A549 (cell line): ENCODE measurements at regions not wholly inside any gene's neighbourhood (a gene's known extent, or its start where the extent isn't known, plus 50 kb on each side); places are given as distances from the start of the nearest gene placed in this dataset.

Source experiments
- ATAC-seq, 2 experiments: fragments of 200-7000 bp in 1 of 2; fragments of >200 bp in 1 of 2; cut with Nextera tagmentation in 1 of 2; cut with Tn5 transposase in 1 of 2; 3 replicates each; pipeline versions ENCODE4 v1.8.0 to v1.9.1; 2018 to 2020; ENCODE audit warnings: mild to moderate bottlenecking in 1 of 2, moderate library complexity in 1 of 2
- CTCF ChIA-PET: fragments of 300-600 bp; sonication (Branson Sonifier 250); formaldehyde crosslinking; extraction: SDS; loops from one replicate; lab custom pipeline; 2021; ENCODE audit warnings: antibody characterized with exemption, inconsistent platforms; lab: Yijun Ruan, JAX
- POLR2A ChIA-PET: fragments of 350-600 bp; formaldehyde crosslinking; extraction: SDS; loops from one replicate; lab custom pipeline; 2021; ENCODE audit warnings: antibody characterized with exemption, inconsistent platforms; lab: Yijun Ruan, JAX
- DNase-seq, 2 experiments: peaks; one replicate each; pipeline versions ENCODE4 v3.0.0 to v3.0.0-alpha.2; 2011 to 2016; ENCODE audit warnings: low read depth in 1 of 2, low spot score in 1 of 2
- FAIRE-seq: peaks from 2 replicates; lab custom pipeline; 2011; peaks lifted over from hg19 to GRCh38; lab: Jason Lieb, UNC
- H3K27ac ChIP-seq, 2 experiments: fragments of >200 bp; sonication (Bioruptor Twin); formaldehyde crosslinking; 3 replicates each; pipeline ENCODE4 v1.5.1; 2016 to 2017
- H3K4me1 ChIP-seq: fragments of >200 bp; sonication (Bioruptor Twin); formaldehyde crosslinking; 3 replicates; pipeline ENCODE4 v1.6.1; 2016
- H3K4me2 ChIP-seq: fragments of >200 bp; sonication (Bioruptor Twin); formaldehyde crosslinking; 3 replicates; pipeline ENCODE4 v1.6.1; 2016
- H3K4me3 ChIP-seq: fragments of >200 bp; sonication (Bioruptor Twin); formaldehyde crosslinking; 3 replicates; pipeline ENCODE4 v1.5.1; 2016
- H3K9me3 ChIP-seq: fragments of >200 bp; sonication (Bioruptor Twin); formaldehyde crosslinking; 3 replicates; pipeline ENCODE4 v1.6.1; 2016
- ATOH8 ChIP-seq: fragments of 250-450 bp; sonication (Bioruptor Pico); IDR thresholded peaks from 2 replicates; pipeline ENCODE4 v1.5.0; 2020; ENCODE audit warnings: low read depth, mild to moderate bottlenecking, moderate library complexity
- CEBPB ChIP-seq, 2 experiments: fragments of >200 bp in 1 of 2; sonication (Bioruptor Twin) in 1 of 2; formaldehyde crosslinking in 1 of 2; IDR thresholded peaks; 2 replicates each; pipeline ENCODE4 v1.6.1; 2012 to 2016
- CTCF ChIP-seq: fragments of >200 bp; sonication (Bioruptor Twin); formaldehyde crosslinking; IDR thresholded peaks from 3 replicates; pipeline ENCODE4 v1.5.1; 2016
- EHMT2 ChIP-seq: fragments of 200-600 bp; sonication (generic); IDR thresholded peaks from 2 replicates; pipeline ENCODE4 v1.6.1; 2016; ENCODE audit warnings: antibody characterized with exemption, low read depth, mild to moderate bottlenecking, moderate library complexity
- ELK1 ChIP-seq: fragments of 150-350 bp; IDR thresholded peaks from 2 replicates; pipeline ENCODE4 v1.6.1; 2014; ENCODE audit warnings: low read depth, mild to moderate bottlenecking, low read length
- EP300 ChIP-seq, 2 experiments: fragments of >200 bp; sonication (Bioruptor Twin); formaldehyde crosslinking; IDR thresholded peaks; 2 replicates in 1 of 2; 3 replicates in 1 of 2; pipeline ENCODE4 v1.6.1; 2016 to 2017
- ESRRA ChIP-seq: fragments of 150-350 bp; IDR thresholded peaks from 2 replicates; pipeline ENCODE4 v1.6.1; 2014; ENCODE audit warnings: mild to moderate bottlenecking, low read length, borderline replicate concordance
- FOSL2 ChIP-seq, 2 experiments: fragments of 450-650 bp in 1 of 2; fragments of >200 bp in 1 of 2; sonication (Bioruptor Twin) in 1 of 2; formaldehyde crosslinking; IDR thresholded peaks; 2 replicates each; pipeline versions ENCODE4 v1.5.0 to v1.6.1; 2016 to 2020; ENCODE audit warnings: mild to moderate bottlenecking in 1 of 2, moderate library complexity in 1 of 2
- FOXS1 ChIP-seq: fragments of 250-450 bp; sonication (Bioruptor Pico); IDR thresholded peaks from 2 replicates; pipeline ENCODE4 v1.5.0; 2020; ENCODE audit warnings: mild to moderate bottlenecking, moderate library complexity
- GATA3 ChIP-seq: IDR thresholded peaks from 2 replicates; pipeline ENCODE4 v1.6.1; 2012; ENCODE audit warnings: borderline replicate concordance
- HOXA7 ChIP-seq: fragments of 250-450 bp; sonication (Bioruptor Pico); IDR thresholded peaks from 2 replicates; pipeline ENCODE4 v1.5.0; 2020; ENCODE audit warnings: mild to moderate bottlenecking, moderate library complexity
- HOXB13 ChIP-seq: fragments of 250-450 bp; sonication (Bioruptor Pico); IDR thresholded peaks from 2 replicates; pipeline ENCODE4 v1.5.0; 2020; ENCODE audit warnings: low read depth, mild to moderate bottlenecking, moderate library complexity
- JUN ChIP-seq, 2 experiments: fragments of >200 bp; sonication (Bioruptor Twin); formaldehyde crosslinking; IDR thresholded peaks; 2 replicates in 1 of 2; 3 replicates in 1 of 2; pipeline ENCODE4 v1.6.1; 2016 to 2017
- MYC ChIP-seq: IDR thresholded peaks from 2 replicates; pipeline ENCODE4 v1.6.1; 2012; ENCODE audit warnings: mild to moderate bottlenecking, inconsistent platforms, low read length, improper control_type of control experiment, borderline replicate concordance
- NR3C1 ChIP-seq: fragments of >200 bp; sonication (Bioruptor Twin); formaldehyde crosslinking; IDR thresholded peaks from 3 replicates; pipeline ENCODE4 v1.6.1; 2017
- PBX3 ChIP-seq: IDR thresholded peaks from 2 replicates; pipeline ENCODE4 v1.6.1; 2012
- PHF8 ChIP-seq: fragments of 200-600 bp; sonication (generic); IDR thresholded peaks from 2 replicates; pipeline ENCODE4 v1.6.1; 2016; ENCODE audit warnings: low read depth, mild to moderate bottlenecking, antibody characterized with exemption, moderate library complexity, borderline replicate concordance
- POLR2AphosphoS2 ChIP-seq: conservative IDR thresholded peaks from 2 replicates; pipeline ENCODE4 v1.6.1; 2012; ENCODE audit warnings: low read length, improper control_type of control experiment, inconsistent platforms
- RAD21 ChIP-seq, 2 experiments: fragments of >200 bp in 1 of 2; sonication (Bioruptor Twin) in 1 of 2; formaldehyde crosslinking in 1 of 2; IDR thresholded peaks in 1 of 2; conservative IDR thresholded peaks in 1 of 2; 2 replicates in 1 of 2; 3 replicates in 1 of 2; pipeline ENCODE4 v1.6.1; 2012 to 2018; ENCODE audit warnings: inconsistent platforms in 1 of 2
- REST ChIP-seq: fragments of 200-600 bp; sonication (generic); IDR thresholded peaks from 2 replicates; pipeline ENCODE4 v1.6.1; 2016; ENCODE audit warnings: antibody characterized with exemption, mild to moderate bottlenecking, moderate library complexity
- RFX5 ChIP-seq: fragments of 450-650 bp; IDR thresholded peaks from 2 replicates; pipeline ENCODE4 v1.7.1; 2014; ENCODE audit warnings: antibody characterized with exemption, mild to moderate bottlenecking, moderate library complexity
- SREBF2 ChIP-seq: fragments of 450-650 bp; IDR thresholded peaks from 2 replicates; pipeline ENCODE4 v1.6.1; 2014; ENCODE audit warnings: mild to moderate bottlenecking, moderate library complexity
- ZFP36 ChIP-seq: fragments of 450-650 bp; IDR thresholded peaks from 2 replicates; pipeline ENCODE4 v1.6.1; 2014; ENCODE audit warnings: borderline replicate concordance; ENCODE audit not compliant: partially characterized antibody
- ZSCAN20 ChIP-seq: fragments of 250-450 bp; sonication (Bioruptor Pico); IDR thresholded peaks from 2 replicates; pipeline ENCODE4 v1.8.0; 2022; ENCODE audit warnings: mild to moderate bottlenecking, moderate library complexity
- WGBS: methylation state at CpG from one replicate; pipeline ENCODE4 v1.1.6; 2017; ENCODE audit errors: missing lambda C conversion rate; 5-methylcytosine and 5-hydroxymethylcytosine counted together
- TF ChIP-seq, protein P1 (sequence below): fragments of >200 bp; sonication (Bioruptor Twin); formaldehyde crosslinking; IDR thresholded peaks from 2 replicates; pipeline ENCODE4 v1.6.1; 2016
- TF ChIP-seq, protein P2 (sequence below): fragments of >200 bp; sonication (Bioruptor Twin); formaldehyde crosslinking; IDR thresholded peaks from 3 replicates; pipeline ENCODE4 v1.6.1; 2016

GRCh38 chr4:184899261-184900134, 73.7 kb upstream of the ACSL1 start:
- no peaks in the 10 kb centered on the region for H3K4me1 ChIP-seq
- H3K9me3 ChIP-seq: no peaks in the 10 kb centered on the region
- TF ChIP-seq ELK1: no peak
- TF ChIP-seq, protein P1, sequence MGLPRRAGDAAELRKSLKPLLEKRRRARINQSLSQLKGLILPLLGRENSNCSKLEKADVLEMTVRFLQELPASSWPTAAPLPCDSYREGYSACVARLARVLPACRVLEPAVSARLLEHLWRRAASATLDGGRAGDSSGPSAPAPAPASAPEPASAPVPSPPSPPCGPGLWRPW: no peak
- no peak for TF ChIP-seq EP300 (IDR thresholded peaks at IDR 0.05)
- no peak for TF ChIP-seq ZFP36
- no peak for TF ChIP-seq NR3C1
- no peak for TF ChIP-seq POLR2AphosphoS2
- no peak for TF ChIP-seq HOXB13 (CRISPR knock-in tag)
- no peak for TF ChIP-seq GATA3
- TF ChIP-seq, protein P2, sequence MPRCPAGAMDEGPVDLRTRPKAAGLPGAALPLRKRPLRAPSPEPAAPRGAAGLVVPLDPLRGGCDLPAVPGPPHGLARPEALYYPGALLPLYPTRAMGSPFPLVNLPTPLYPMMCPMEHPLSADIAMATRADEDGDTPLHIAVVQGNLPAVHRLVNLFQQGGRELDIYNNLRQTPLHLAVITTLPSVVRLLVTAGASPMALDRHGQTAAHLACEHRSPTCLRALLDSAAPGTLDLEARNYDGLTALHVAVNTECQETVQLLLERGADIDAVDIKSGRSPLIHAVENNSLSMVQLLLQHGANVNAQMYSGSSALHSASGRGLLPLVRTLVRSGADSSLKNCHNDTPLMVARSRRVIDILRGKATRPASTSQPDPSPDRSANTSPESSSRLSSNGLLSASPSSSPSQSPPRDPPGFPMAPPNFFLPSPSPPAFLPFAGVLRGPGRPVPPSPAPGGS: no peak
- no peak for TF ChIP-seq FOSL2 (IDR thresholded peaks at IDR 0.05)
- TF ChIP-seq FOSL2 (CRISPR knock-in tag; IDR thresholded peaks at IDR 0.05): no peak
- no peak for TF ChIP-seq JUN (IDR thresholded peaks at IDR 0.05)
- no peak for TF ChIP-seq PBX3
- TF ChIP-seq CTCF: no peak
- no peak for TF ChIP-seq RFX5
- no peak for TF ChIP-seq RAD21 (conservative IDR thresholded peaks at IDR 0.05 in 1 of 2, IDR thresholded peaks at IDR 0.05 in 1 of 2)
- FAIRE-seq: no peak
- H3K4me3 ChIP-seq: no peak overlapping the region
- 63% methylated on average over 8 of the region's 9 CpGs for WGBS
- DNase-seq: no peak
- no peak for ATAC-seq
- ChIA-PET POLR2A (no interaction called here), CTCF (interaction anchor here (1.2 kb wide), 1 partner anchor 43 kb away, joined by 3 read pairs; no protein-coding TSS in a partner anchor)
- no peak overlapping the region; a peak in 1 of 6 replicates for H3K27ac ChIP-seq
- H3K4me2 ChIP-seq: no peak overlapping the region

DNA sequence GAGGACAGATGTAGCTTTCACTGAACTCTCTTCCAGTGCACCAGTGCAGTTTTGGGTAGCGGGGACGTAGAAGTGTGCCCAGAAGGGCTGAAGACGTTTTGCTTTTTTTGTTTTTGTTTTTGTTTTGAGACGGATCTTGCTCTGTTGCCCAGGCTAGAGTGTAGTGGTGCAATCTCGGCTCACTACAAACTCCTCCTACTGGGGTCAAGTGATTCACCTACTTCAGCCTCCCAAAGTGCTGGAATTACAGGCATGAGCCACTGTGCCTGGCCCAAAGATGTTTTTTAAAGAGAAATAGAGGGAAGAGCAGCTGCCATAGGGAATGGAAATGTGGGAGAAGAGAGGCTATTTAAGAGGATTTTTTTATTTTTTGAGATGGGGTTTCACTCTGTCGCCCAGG, 74.4 kb upstream of the ACSL1 start:
- ATAC-seq (no peak), DNase-seq (no peak), FAIRE-seq (no peak)
- WGBS: 66% methylated on average over 6 of the region's 6 CpGs
- Histone ChIP-seq H3K4me3 (no peak overlapping the region), H3K4me1 (no peaks in the 10 kb centered on the region), H3K27ac (no peak overlapping the region; a peak in 1 of 6 replicates), H3K4me2 (no peak overlapping the region), H3K9me3 (no peaks in the 10 kb centered on the region)
- ChIA-PET CTCF (interaction anchor here (1.2 kb wide), 2 partner anchors 12 to 43 kb away, joined by 3 to 4 read pairs; no protein-coding TSS in a partner anchor), POLR2A (no interaction called here)
- TF ChIP-seq MYC (no peak), HOXA7 (CRISPR knock-in tag) (no peak), ZSCAN20 (no peak), SREBF2 (no peak), FOXS1 (no peak), PHF8 (no peak), REST (no peak), CEBPB (IDR thresholded peaks at IDR 0.05) (no peak), ESRRA (no peak), ATOH8 (CRISPR knock-in tag) (no peak), EHMT2 (no peak), HOXB13 (CRISPR knock-in tag) (no peak), JUN (IDR thresholded peaks at IDR 0.05) (no peak)
